Hepatocyte (in vitro differentiated cells): ENCODE measurements at regions not wholly inside any gene's neighbourhood (a gene's known extent, or its start where the extent isn't known, plus 50 kb on each side); places are given as distances from the start of the nearest gene placed in this dataset.

Experiments
- CTCF ChIP-seq: fragments of 200-600 bp; sonication (generic); IDR thresholded peaks from 2 replicates; pipeline ENCODE4 v1.5.1; 2016; ENCODE audit warnings: antibody characterized with exemption, mild to moderate bottlenecking; ENCODE audit not compliant: poor library complexity
- EZH2 ChIP-seq: fragments of 200-600 bp; sonication (generic); IDR thresholded peaks from 2 replicates; pipeline ENCODE4 v1.6.1; 2016; ENCODE audit warnings: antibody characterized with exemption, mild to moderate bottlenecking, borderline replicate concordance
- EZH2phosphoT487 ChIP-seq: fragments of 200-600 bp; sonication (generic); IDR thresholded peaks from one replicate; pipeline ENCODE4 v1.6.1; 2018; ENCODE audit warnings: antibody characterized with exemption, mild to moderate bottlenecking, low read depth, moderate library complexity; ENCODE audit not compliant: unreplicated experiment, severe bottlenecking

- no peak for TF ChIP-seq EZH2
- no peak for TF ChIP-seq CTCF
- TF ChIP-seq EZH2phosphoT487 = no peak
Observed at GRCh38 chr1:212228591-212229119, 56.6 kb upstream of the PPP2R5A start.
